B cell (primary cell): ENCODE measurements at regions not wholly inside any gene's neighbourhood (a gene's known extent, or its start where the extent isn't known, plus 50 kb on each side); places are given as distances from the start of the nearest gene placed in this dataset.

Experiments
- ATAC-seq: fragments of 200-7000 bp; cut with Tn5 transposase; one replicate; pipeline ENCODE4 v1.10.0; 2021; ENCODE audit warnings: low read depth, mild to moderate bottlenecking, moderate number of reproducible peaks, moderate library complexity
- CTCF ChIA-PET: fragments of 350-600 bp; sonication (Branson Sonifier 250); formaldehyde crosslinking; loops from one replicate; lab custom pipeline; 2021; ENCODE audit warnings: antibody characterized with exemption, inconsistent platforms; lab: Charles Lee
- POLR2A ChIA-PET: fragments of 350-600 bp; sonication (Branson Sonifier 250); formaldehyde crosslinking; loops from one replicate; lab custom pipeline; 2021; ENCODE audit warnings: antibody characterized with exemption; lab: Charles Lee
- DNase-seq: peaks from one replicate; pipeline ENCODE4 v3.0.0; 2013
- H2AFZ ChIP-seq: 2 replicates; pipeline ENCODE4 v1.6.1; 2012; ENCODE audit warnings: mild to moderate bottlenecking, low read depth, low read length; ENCODE audit not compliant: insufficient read depth, poor library complexity, severe bottlenecking
- H3K27ac ChIP-seq, 2 donors: 1 replicate in 1 of 2; 2 replicates in 1 of 2; pipeline ENCODE4 v1.5.1; 2012 to 2013; ENCODE audit warnings: low read length in 2 of 2, mild to moderate bottlenecking in 2 of 2, moderate library complexity in 1 of 2
- H3K27me3 ChIP-seq, 4 experiments: fragments of 200-600 bp in 1 of 4; sonication (generic) in 1 of 4; replicated peaks in 1 of 4; 1 replicate in 2 of 4; 2 replicates in 2 of 4; pipeline versions ENCODE4 v1.6.1 to v1.7.0; 2013 to 2016; ENCODE audit warnings: low read length in 3 of 4, mild to moderate bottlenecking in 2 of 4, mixed read lengths in 1 of 4, moderate library complexity in 1 of 4; ENCODE audit not compliant: insufficient read depth in 4 of 4, control insufficient read depth in 3 of 4; ENCODE audit errors: control extremely low read depth in 1 of 4
- H3K36me3 ChIP-seq, 2 experiments: replicated peaks in 1 of 2; 1 replicate in 1 of 2; 2 replicates in 1 of 2; pipeline versions ENCODE4 v1.6.1 to v1.7.1; 2013; ENCODE audit warnings: low read length in 1 of 2; ENCODE audit not compliant: insufficient read depth in 2 of 2, control insufficient read depth in 1 of 2; ENCODE audit errors: control extremely low read depth in 1 of 2, extremely low read depth in 1 of 2
- H3K4me1 ChIP-seq, 2 donors: fragments of 200-600 bp in 1 of 2; sonication (generic) in 1 of 2; 1 replicate in 1 of 2; 2 replicates in 1 of 2; pipeline versions ENCODE4 v1.5.1 to v1.6.1; 2013 to 2017; ENCODE audit warnings: low read length in 2 of 2; ENCODE audit not compliant: control insufficient read depth in 2 of 2, insufficient read depth in 2 of 2
- H3K4me2 ChIP-seq: replicated peaks from 2 replicates; pipeline ENCODE3; 2012; ENCODE audit warnings: mild to moderate bottlenecking, low read depth, low read length; ENCODE audit not compliant: poor library complexity, severe bottlenecking
- H3K4me3 ChIP-seq, 5 experiments: fragments of 200-600 bp in 1 of 5; sonication (generic) in 1 of 5; 1 replicate in 3 of 5; 2 replicates in 2 of 5; pipeline versions ENCODE4 v1.5.1 to v1.7.0; 2011 to 2016; ENCODE audit warnings: low read length in 4 of 5, mild to moderate bottlenecking in 4 of 5, low read depth in 2 of 5, control low read depth in 1 of 5, moderate library complexity in 1 of 5; ENCODE audit not compliant: insufficient read depth in 1 of 5; ENCODE audit errors: control extremely low read depth in 1 of 5, extremely low read depth in 1 of 5
- H3K79me2 ChIP-seq: fragments of 200-600 bp; sonication (generic); one replicate; pipeline ENCODE4 v1.6.0; 2016; ENCODE audit warnings: low read length; ENCODE audit not compliant: control insufficient read depth, insufficient read depth
- H3K9ac ChIP-seq: fragments of 200-600 bp; sonication (generic); 2 replicates; pipeline ENCODE4 v1.6.1; 2017; ENCODE audit warnings: mild to moderate bottlenecking, low read length, moderate library complexity
- H3K9me3 ChIP-seq, 3 donors: one replicate each; pipeline versions ENCODE4 v1.6.1 to v1.7.1; 2013; ENCODE audit warnings: low read length in 2 of 3; ENCODE audit not compliant: control insufficient read depth in 2 of 3, insufficient read depth in 1 of 3; ENCODE audit errors: control extremely low read depth in 1 of 3
- H4K20me1 ChIP-seq: 2 replicates; pipeline ENCODE4 v1.6.0; 2012; ENCODE audit warnings: mild to moderate bottlenecking, low read length; ENCODE audit not compliant: insufficient read depth, control insufficient read depth, poor library complexity, severe bottlenecking
- H3K27ac Mint-ChIP-seq: one replicate; pipeline ENCODE4 v1.8.0; 2021; ENCODE audit warnings: mixed read lengths
- H3K27me3 Mint-ChIP-seq: one replicate; pipeline ENCODE4 v1.8.0; 2021; ENCODE audit warnings: mixed read lengths
- H3K4me1 Mint-ChIP-seq: one replicate; pipeline ENCODE4 v1.8.0; 2021; ENCODE audit warnings: mixed read lengths
- H3K4me3 Mint-ChIP-seq: one replicate; pipeline ENCODE4 v1.8.0; 2021; ENCODE audit warnings: mixed read lengths
- H3K9me3 Mint-ChIP-seq: one replicate; pipeline ENCODE4 v1.8.0; 2022; ENCODE audit warnings: mixed read lengths; ENCODE audit not compliant: insufficient read depth
- CTCF ChIP-seq: fragments of 200-600 bp; IDR thresholded peaks from one replicate; pipeline ENCODE4 v1.8.0; 2022; ENCODE audit warnings: antibody characterized with exemption, mild to moderate bottlenecking
- EZH2 ChIP-seq: IDR thresholded peaks from 2 replicates; pipeline ENCODE4 v1.6.1; 2012; ENCODE audit warnings: borderline replicate concordance, low read depth, mild to moderate bottlenecking, moderate library complexity, low read length; ENCODE audit not compliant: insufficient read depth, poor library complexity, severe bottlenecking
- WGBS: methylation state at CpG from one replicate; pipeline ENCODE4 v1.1.5; 2013; ENCODE audit warnings: missing lambda C conversion rate; ENCODE audit not compliant: insufficient coverage; 5-methylcytosine and 5-hydroxymethylcytosine counted together
- intact Hi-C: fragments of 100-400 bp; cut with micrococcal nuclease; formaldehyde crosslinking; loops from one replicate; pipeline ENCODE4 v1.10.0; 2022

GRCh38 chr1:221891708-221892107 is 149.8 kb upstream of the DUSP10 start:
- H3K9me3 ChIP-seq = peaks cover 0 to 5% (median 0%) of the 10 kb centered on the region in 3 donors
- ChIA-PET POLR2A (interaction anchor here (0.6 kb wide), 1 partner anchor 18 kb away, joined by 6 read pairs; no protein-coding TSS in a partner anchor), CTCF (interaction anchor here (0.9 to 3.4 kb wide), 7 partner anchors 118 to 628 kb away, joined by 3 to 14 read pairs (median 5); partner anchors contain the start of gene DUSP10)
- DNase-seq (no peak), ATAC-seq (no peak)
- no peaks in the 10 kb centered on the region for H3K36me3 ChIP-seq
- no peak overlapping the region for H3K4me3 ChIP-seq
- peaks cover 16% of the 10 kb centered on the region for H3K4me1 Mint-ChIP-seq
- H3K27me3 Mint-ChIP-seq = peaks cover 4% of the 10 kb centered on the region
- H3K4me1 ChIP-seq = peaks cover 9% of the 10 kb centered on the region in 2 donors
- no peak overlapping the region for H3K9ac ChIP-seq
- TF ChIP-seq EZH2 = no peak
- no peak for TF ChIP-seq CTCF
- peaks cover 8% of the 10 kb centered on the region for H3K9me3 Mint-ChIP-seq
- 100% methylated on average over 1 of the region's 1 CpG for WGBS
- no peak overlapping the region for H3K27ac Mint-ChIP-seq
- no peaks in the 10 kb centered on the region for H3K27me3 ChIP-seq
- H4K20me1 ChIP-seq = no peaks in the 10 kb centered on the region
- no peak overlapping the region for H3K4me3 Mint-ChIP-seq
- no peak overlapping the region for H3K4me2 ChIP-seq
- no peaks in the 10 kb centered on the region for H3K79me2 ChIP-seq
- intact Hi-C loops = no loop called here
- no peak overlapping the region for H2AFZ ChIP-seq
- no peak overlapping the region for H3K27ac ChIP-seq

GRCh38 chr1:221888801-221889200 is 146.9 kb upstream of the DUSP10 start:
- no peaks in the 10 kb centered on the region for H3K79me2 ChIP-seq
- H3K4me2 ChIP-seq = no peak overlapping the region
- H2AFZ ChIP-seq = peak overlapping the region; percentile 26
- no peak for ATAC-seq
- intact Hi-C loops = no loop called here
- H3K9ac ChIP-seq = no peak overlapping the region
- WGBS = 100% methylated on average over 1 of the region's 5 CpGs
- no peaks in the 10 kb centered on the region for H3K36me3 ChIP-seq
- no peak for DNase-seq
- H3K9me3 ChIP-seq = peaks cover 0 to 4% (median 0%) of the 10 kb centered on the region in 3 donors
- H3K27me3 ChIP-seq = no peaks in the 10 kb centered on the region
- no peak for TF ChIP-seq EZH2
- TF ChIP-seq CTCF = no peak
- Mint-ChIP-seq H3K4me3 (no peak overlapping the region), H3K27me3 (peaks cover 4% of the 10 kb centered on the region), H3K27ac (no peak overlapping the region), H3K4me1 (peaks cover 16% of the 10 kb centered on the region), H3K9me3 (no peaks in the 10 kb centered on the region)
- no peaks in the 10 kb centered on the region for H4K20me1 ChIP-seq
- no peak overlapping the region for H3K4me3 ChIP-seq
- ChIA-PET POLR2A (no interaction called here), CTCF (no interaction called here)
- H3K27ac ChIP-seq = no peak overlapping the region
- peaks cover 9% of the 10 kb centered on the region in 2 donors for H3K4me1 ChIP-seq
